H9 (cell line): ENCODE measurements at regions not wholly inside any gene's neighbourhood (a gene's known extent, or its start where the extent isn't known, plus 50 kb on each side); places are given as distances from the start of the nearest gene placed in this dataset.

Experiments used
- DNase-seq: peaks from one replicate; pipeline ENCODE4 v3.0.0-alpha.2; 2017
- H2AFZ ChIP-seq: one replicate; pipeline ENCODE4 v1.6.1; 2013; ENCODE audit warnings: mild to moderate bottlenecking, low read length, control low read depth, moderate library complexity
- H2AK5ac ChIP-seq: 2 replicates; pipeline ENCODE4 v1.6.1; 2013; ENCODE audit warnings: low read length, control low read depth, mixed read lengths; ENCODE audit not compliant: insufficient read length
- H2BK120ac ChIP-seq: one replicate; pipeline ENCODE4 v1.6.1; 2013; ENCODE audit warnings: low read depth, mild to moderate bottlenecking, low read length, control low read depth, inconsistent platforms; ENCODE audit not compliant: poor library complexity, severe bottlenecking
- H2BK12ac ChIP-seq: 2 replicates; pipeline ENCODE4 v1.6.1; 2013; ENCODE audit warnings: low read length, control low read depth, mixed read lengths, low read depth; ENCODE audit not compliant: insufficient read length
- H2BK15ac ChIP-seq: 2 replicates; pipeline ENCODE4 v1.6.1; 2013; ENCODE audit warnings: low read depth, low read length, control low read depth
- H2BK20ac ChIP-seq: one replicate; pipeline ENCODE4 v1.6.1; 2013; ENCODE audit warnings: low read depth, mild to moderate bottlenecking, low read length, control low read depth, inconsistent platforms; ENCODE audit not compliant: poor library complexity, severe bottlenecking
- H2BK5ac ChIP-seq: 2 replicates; pipeline ENCODE4 v1.6.1; 2013; ENCODE audit warnings: low read length, control low read depth, mixed read lengths; ENCODE audit not compliant: insufficient read length
- H3K14ac ChIP-seq: 2 replicates; pipeline ENCODE4 v1.6.1; 2013; ENCODE audit warnings: low read length, control low read depth; ENCODE audit not compliant: insufficient read depth
- H3K18ac ChIP-seq: 2 replicates; pipeline ENCODE4 v1.6.1; 2013; ENCODE audit warnings: low read depth, mild to moderate bottlenecking, mixed read lengths, low read length, control low read depth; ENCODE audit not compliant: insufficient read length
- H3K23ac ChIP-seq: 2 replicates; pipeline ENCODE4 v1.6.1; 2013; ENCODE audit warnings: low read length, control low read depth, mixed read lengths, low read depth; ENCODE audit not compliant: insufficient read length
- H3K23me2 ChIP-seq: 2 replicates; pipeline ENCODE4 v1.6.1; 2013; ENCODE audit warnings: low read depth, mild to moderate bottlenecking, mixed read lengths, low read length, control low read depth; ENCODE audit not compliant: insufficient read length, poor library complexity, severe bottlenecking
- H3K27ac ChIP-seq: 2 replicates; pipeline ENCODE4 v1.5.1; 2013; ENCODE audit warnings: low read length, control low read depth, mixed read lengths, low read depth; ENCODE audit not compliant: insufficient read length
- H3K27me3 ChIP-seq: 2 replicates; pipeline ENCODE4 v1.6.1; 2013; ENCODE audit warnings: low read length, control low read depth, inconsistent platforms; ENCODE audit not compliant: insufficient read depth
- H3K4ac ChIP-seq: 2 replicates; pipeline ENCODE4 v1.6.1; 2013; ENCODE audit warnings: low read depth, mild to moderate bottlenecking, control low read depth, inconsistent platforms, low read length, moderate library complexity
- H3K4me1 ChIP-seq: 2 replicates; pipeline ENCODE4 v1.6.1; 2013; ENCODE audit warnings: low read length, control low read depth, inconsistent platforms; ENCODE audit not compliant: insufficient read depth
- H3K4me2 ChIP-seq: 2 replicates; pipeline ENCODE4 v1.6.1; 2013; ENCODE audit warnings: low read length, control low read depth, mixed read lengths; ENCODE audit not compliant: insufficient read length, insufficient read depth
- H3K56ac ChIP-seq: 2 replicates; pipeline ENCODE4 v1.6.1; 2013; ENCODE audit warnings: low read depth, mild to moderate bottlenecking, mixed read lengths, low read length, control low read depth; ENCODE audit not compliant: insufficient read length
- H3K79me1 ChIP-seq: 2 replicates; pipeline ENCODE4 v1.6.1; 2013; ENCODE audit warnings: low read depth, mild to moderate bottlenecking, moderate library complexity, low read length, control low read depth, inconsistent platforms; ENCODE audit not compliant: insufficient read depth, poor library complexity, severe bottlenecking
- H3K79me2 ChIP-seq: 2 replicates; pipeline ENCODE4 v1.6.1; 2013; ENCODE audit warnings: low read length, control low read depth, inconsistent platforms; ENCODE audit not compliant: insufficient read depth
- H3K9ac ChIP-seq: 2 replicates; pipeline ENCODE4 v1.6.1; 2013; ENCODE audit warnings: low read length, control low read depth, mixed read lengths; ENCODE audit not compliant: insufficient read length; ENCODE audit errors: extremely low read depth
- H3K9me3 ChIP-seq: one replicate; pipeline ENCODE4 v1.6.1; 2013; ENCODE audit warnings: low read depth, low read length, inconsistent platforms; ENCODE audit not compliant: control insufficient read depth
- H3T11ph ChIP-seq: one replicate; pipeline ENCODE4 v1.6.1; 2013; ENCODE audit warnings: mild to moderate bottlenecking, low read length, control low read depth, inconsistent platforms
- H4K20me1 ChIP-seq: one replicate; pipeline ENCODE4 v1.6.1; 2013; ENCODE audit not compliant: control insufficient read depth, insufficient read length, insufficient read depth
- H4K5ac ChIP-seq: 2 replicates; pipeline ENCODE4 v1.6.1; 2013; ENCODE audit warnings: low read depth, mild to moderate bottlenecking, mixed read lengths, low read length, control low read depth; ENCODE audit not compliant: insufficient read length
- H4K8ac ChIP-seq: replicated peaks from 2 replicates; pipeline ENCODE4 v1.6.1; 2013; ENCODE audit warnings: low read length, control low read depth, mixed read lengths, low read depth; ENCODE audit not compliant: insufficient read length
- H4K91ac ChIP-seq: 2 replicates; pipeline ENCODE4 v1.6.1; 2013; ENCODE audit warnings: low read depth, mild to moderate bottlenecking, moderate library complexity, mixed read lengths, low read length, control low read depth; ENCODE audit not compliant: insufficient read length
- H3K27ac Mint-ChIP-seq, 3 experiments: 2 replicates in 2 of 3; 3 replicates in 1 of 3; pipeline ENCODE4 v1.8.0; 2020 to 2021; ENCODE audit warnings: mixed read lengths in 3 of 3, mild to moderate bottlenecking in 1 of 3, moderate library complexity in 1 of 3
- H3K27me3 Mint-ChIP-seq: 2 replicates; pipeline ENCODE4 v1.8.0; 2021; ENCODE audit warnings: low read depth, mild to moderate bottlenecking, moderate library complexity, mixed read lengths
- H3K36me3 Mint-ChIP-seq, 3 experiments: 2 replicates in 2 of 3; 3 replicates in 1 of 3; pipeline ENCODE4 v1.8.0; 2020 to 2021; ENCODE audit warnings: low read depth in 3 of 3, mixed read lengths in 3 of 3; ENCODE audit not compliant: insufficient read depth in 1 of 3
- H3K4me1 Mint-ChIP-seq, 2 experiments: 2 replicates each; pipeline ENCODE4 v1.8.0; 2020; ENCODE audit warnings: mixed read lengths in 2 of 2
- H3K4me3 Mint-ChIP-seq, 2 experiments: 2 replicates in 1 of 2; 3 replicates in 1 of 2; pipeline ENCODE4 v1.8.0; 2020 to 2021; ENCODE audit warnings: mild to moderate bottlenecking in 2 of 2, mixed read lengths in 2 of 2, moderate library complexity in 1 of 2
- H3K9me3 Mint-ChIP-seq, 2 experiments: 2 replicates in 1 of 2; 3 replicates in 1 of 2; pipeline ENCODE4 v1.8.0; 2020; ENCODE audit warnings: mild to moderate bottlenecking in 2 of 2, mixed read lengths in 2 of 2, moderate library complexity in 1 of 2
- WGBS: extraction: QIAGEN DNeasy Blood & Tissue Kit; methylation state at CpG from one replicate; pipeline ENCODE4 v1.1.7; 2013; ENCODE audit warnings: missing lambda C conversion rate, low lambda C conversion rate, mixed read lengths; ENCODE audit not compliant: insufficient read length; ENCODE audit errors: extremely low coverage; 5-methylcytosine and 5-hydroxymethylcytosine counted together
- TF ChIP-seq, protein P1 (sequence below): fragments of 200-600 bp; sonication (generic); conservative IDR thresholded peaks from 3 replicates; pipeline ENCODE4 v1.8.0; 2021; ENCODE audit warnings: antibody characterized with exemption, mild to moderate bottlenecking

DNA sequence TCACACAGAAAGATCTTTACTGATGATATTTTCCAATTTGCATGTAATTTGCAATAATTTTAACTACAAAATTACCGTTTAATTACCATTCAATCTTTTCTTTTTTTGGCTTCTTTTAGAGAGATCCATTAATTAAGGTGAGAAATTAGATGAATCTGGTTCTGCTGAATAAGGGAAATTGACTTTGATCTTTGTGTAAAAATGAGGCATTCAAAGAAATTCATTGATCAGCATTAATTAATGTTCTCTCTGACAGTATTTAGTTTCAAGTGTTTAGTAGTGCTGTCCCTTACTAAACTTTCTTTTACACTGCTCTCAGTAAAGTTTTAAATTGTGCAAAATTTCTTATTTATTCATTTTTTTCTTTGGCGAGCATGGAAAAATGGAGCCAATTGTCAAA is 97.2 kb upstream of the KCTD8 start:
- Histone ChIP-seq H3K23ac (no peak overlapping the region), H2BK12ac (no peak overlapping the region), H4K20me1 (no peaks in the 10 kb centered on the region), H3K9me3 (no peaks in the 10 kb centered on the region), H3K27me3 (no peaks in the 10 kb centered on the region), H3K79me2 (no peaks in the 10 kb centered on the region), H3K14ac (no peak overlapping the region), H2BK20ac (no peak overlapping the region), H3K27ac (no peak overlapping the region), H4K8ac (no peak overlapping the region), H3K18ac (no peak overlapping the region), H3K4me2 (no peak overlapping the region), H4K91ac (no peak overlapping the region), H3K56ac (no peak overlapping the region), H3K4ac (no peak overlapping the region), H2AK5ac (no peak overlapping the region), H3K79me1 (no peaks in the 10 kb centered on the region), H3K9ac (no peak overlapping the region), H2BK120ac (no peak overlapping the region), H3K23me2 (no peaks in the 10 kb centered on the region), H3K4me1 (no peaks in the 10 kb centered on the region; the same call in 1 of the 2 replicates), H4K5ac (no peak overlapping the region), H3T11ph (no peak overlapping the region), H2BK15ac (no peak overlapping the region), H2AFZ (no peak overlapping the region), H2BK5ac (no peak overlapping the region)
- WGBS: no CpG with 5 or more reads among the region's 2 CpGs
- H3K27me3 Mint-ChIP-seq: no peaks in the 10 kb centered on the region
- TF ChIP-seq, protein P1, sequence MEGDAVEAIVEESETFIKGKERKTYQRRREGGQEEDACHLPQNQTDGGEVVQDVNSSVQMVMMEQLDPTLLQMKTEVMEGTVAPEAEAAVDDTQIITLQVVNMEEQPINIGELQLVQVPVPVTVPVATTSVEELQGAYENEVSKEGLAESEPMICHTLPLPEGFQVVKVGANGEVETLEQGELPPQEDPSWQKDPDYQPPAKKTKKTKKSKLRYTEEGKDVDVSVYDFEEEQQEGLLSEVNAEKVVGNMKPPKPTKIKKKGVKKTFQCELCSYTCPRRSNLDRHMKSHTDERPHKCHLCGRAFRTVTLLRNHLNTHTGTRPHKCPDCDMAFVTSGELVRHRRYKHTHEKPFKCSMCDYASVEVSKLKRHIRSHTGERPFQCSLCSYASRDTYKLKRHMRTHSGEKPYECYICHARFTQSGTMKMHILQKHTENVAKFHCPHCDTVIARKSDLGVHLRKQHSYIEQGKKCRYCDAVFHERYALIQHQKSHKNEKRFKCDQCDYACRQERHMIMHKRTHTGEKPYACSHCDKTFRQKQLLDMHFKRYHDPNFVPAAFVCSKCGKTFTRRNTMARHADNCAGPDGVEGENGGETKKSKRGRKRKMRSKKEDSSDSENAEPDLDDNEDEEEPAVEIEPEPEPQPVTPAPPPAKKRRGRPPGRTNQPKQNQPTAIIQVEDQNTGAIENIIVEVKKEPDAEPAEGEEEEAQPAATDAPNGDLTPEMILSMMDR: no peak
- no peak overlapping the region for H3K27ac Mint-ChIP-seq
- peaks cover 0 to 6% (median 0%) of the 10 kb centered on the region in 3 experiments; a peak in 1 of 7 replicates for H3K36me3 Mint-ChIP-seq
- DNase-seq: no peak
- no peaks in the 10 kb centered on the region; a peak in 1 of 5 replicates for H3K9me3 Mint-ChIP-seq
- H3K4me3 Mint-ChIP-seq: no peak overlapping the region
- H3K4me1 Mint-ChIP-seq: peaks cover 18 to 19% of the 10 kb centered on the region in 2 experiments
